HG03565 (cell line): ENCODE measurements at regions not wholly inside any gene's neighbourhood (a gene's known extent, or its start where the extent isn't known, plus 50 kb on each side); places are given as distances from the start of the nearest gene placed in this dataset.
"Not testable (repeated sequence)": the region's sequence is repeated elsewhere in the genome, so short reads cannot be mapped to it uniquely, and the experiment has no call there.

Source experiments
- ATAC-seq: cut with Tn5 transposase; IDR thresholded peaks from one replicate; pipeline ENCODE4 v1.9.1; 2021; ENCODE audit warnings: mild to moderate bottlenecking, moderate library complexity; ENCODE audit not compliant: unreplicated experiment

DNA sequence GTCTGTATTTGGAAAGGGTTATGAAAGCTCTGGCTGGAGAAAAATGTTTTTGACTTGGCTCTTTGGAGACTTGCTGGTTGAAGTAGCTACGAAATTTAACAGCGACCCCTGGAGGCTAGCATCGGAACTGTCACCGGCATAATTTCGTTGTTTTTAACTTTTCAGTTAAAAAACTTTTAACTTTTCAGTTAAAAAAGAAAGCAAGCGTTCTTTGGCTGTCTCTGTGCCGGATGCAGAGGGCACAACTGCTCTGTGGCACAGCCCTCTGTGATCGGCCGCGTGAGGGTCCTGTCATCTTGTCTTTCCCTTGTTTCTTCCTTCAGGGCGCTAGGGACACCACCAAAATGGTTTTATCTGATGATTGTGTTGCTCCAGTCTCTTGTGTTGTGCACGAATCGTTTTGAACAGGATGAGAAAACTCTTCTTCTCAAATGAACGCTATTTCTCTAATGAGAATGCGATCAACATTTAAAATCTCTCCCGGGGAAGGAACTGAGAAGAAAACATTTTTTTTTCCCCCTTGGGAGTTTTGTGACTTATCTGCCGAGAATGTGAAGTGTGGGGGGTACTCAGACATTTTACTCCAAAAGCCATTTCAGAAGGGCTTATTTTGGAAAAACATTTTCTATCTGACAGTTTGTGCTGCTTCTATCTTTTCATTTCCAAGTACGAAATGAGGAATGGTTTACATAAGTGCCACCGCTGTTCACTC lies 57.1 kb downstream of the ADCYAP1 start:
- ATAC-seq: no peak

GRCh38 chr18:963276-963675 lies 58.6 kb downstream of the ADCYAP1 start:
- ATAC-seq: no peak

DNA sequence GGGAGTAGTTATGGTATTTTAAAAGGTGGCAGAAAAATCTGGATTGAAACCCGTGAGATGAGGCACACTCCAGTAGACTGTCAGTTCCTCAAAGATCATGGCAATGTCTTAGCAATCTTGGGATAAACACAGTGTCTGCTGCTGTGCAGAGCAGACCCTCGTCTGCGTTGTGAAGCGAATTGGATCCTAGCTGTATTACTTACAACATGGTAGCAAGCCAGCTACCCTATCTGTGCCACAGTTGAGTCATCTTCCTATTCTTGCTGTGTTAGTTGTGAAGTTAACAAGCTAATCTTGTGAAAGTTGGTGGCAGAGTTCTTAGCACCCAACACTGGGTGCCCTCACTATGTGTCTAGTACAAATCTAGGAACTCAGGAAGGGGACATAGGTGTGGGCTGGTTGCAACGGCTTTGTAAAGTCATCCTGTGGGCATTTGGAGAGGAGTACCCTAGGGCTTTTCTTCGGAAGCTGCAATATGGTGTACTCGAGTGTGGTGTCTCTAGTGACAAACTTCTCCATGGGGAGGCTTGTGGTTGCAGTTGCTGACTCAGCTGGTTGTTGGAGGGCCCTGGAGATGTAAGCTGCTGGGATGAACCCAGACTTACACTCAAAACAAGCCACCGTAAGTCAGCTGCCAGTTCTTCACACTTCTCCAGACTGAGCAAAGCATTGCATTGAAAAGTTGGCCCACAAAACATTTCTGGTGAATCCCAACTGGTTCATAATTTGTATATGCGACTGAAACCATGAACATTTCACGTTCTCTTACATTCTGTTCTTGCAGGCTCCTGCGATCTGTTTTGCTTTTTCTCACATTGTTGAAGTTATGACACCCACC lies 61.5 kb downstream of the ADCYAP1 start:
- ATAC-seq: no peak

DNA sequence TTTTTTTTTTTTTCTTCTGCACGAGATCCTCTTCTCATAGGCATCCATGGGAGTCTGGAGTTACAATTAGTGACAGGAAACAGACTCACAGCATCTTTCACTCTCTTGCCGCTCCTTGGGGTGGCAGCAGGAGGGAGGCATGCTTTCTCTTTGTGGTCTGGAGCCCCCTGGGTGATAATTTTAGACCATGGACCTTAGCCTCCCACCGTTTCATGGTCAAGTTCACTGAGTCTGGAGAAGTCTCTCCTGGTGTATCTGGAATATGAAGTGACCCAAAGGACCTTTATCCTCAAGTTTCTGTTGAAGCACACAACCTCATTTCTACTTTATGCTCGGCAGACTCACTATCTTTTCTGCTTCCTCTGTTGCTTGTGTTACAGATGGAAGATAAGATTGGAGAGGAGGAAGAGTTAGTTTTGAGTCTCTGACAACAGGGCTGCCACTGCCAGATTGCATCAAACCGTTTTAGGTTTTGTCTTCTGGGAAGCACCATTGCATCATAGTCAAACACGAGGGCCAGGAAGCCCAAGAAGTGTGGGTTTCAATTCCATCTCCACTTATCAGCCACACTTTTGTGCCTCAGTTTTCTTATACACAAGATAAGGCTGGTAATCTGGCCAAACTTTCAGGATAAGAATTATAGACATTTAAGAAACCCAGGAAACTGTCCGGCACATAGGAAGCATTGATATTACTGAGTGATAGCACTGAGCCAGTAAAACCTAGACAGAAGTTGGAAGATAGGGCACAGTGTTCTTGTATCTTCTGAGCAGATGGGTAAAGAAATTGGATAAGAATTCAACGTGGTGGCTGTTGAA lies 62.3 kb downstream of the ADCYAP1 start:
- no peak for ATAC-seq

DNA sequence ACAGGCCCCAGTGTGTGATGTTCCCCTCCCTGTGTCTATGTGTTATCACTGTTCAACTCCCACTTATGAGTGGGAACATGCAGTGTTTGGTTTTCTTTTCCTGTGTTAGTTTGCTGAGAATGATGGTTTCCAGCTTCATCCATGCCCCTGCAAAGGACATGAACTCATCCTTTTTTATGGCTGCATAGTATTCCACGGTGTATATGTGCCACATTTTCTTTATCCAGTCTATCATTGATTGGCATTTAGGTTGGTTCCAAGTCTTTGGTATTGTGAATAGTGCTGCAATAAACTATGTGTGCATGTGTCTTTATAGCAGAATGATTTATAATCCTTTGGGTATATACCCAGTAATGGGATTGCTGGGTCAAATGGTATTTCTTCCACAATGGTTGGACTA lies 64.2 kb downstream of the ADCYAP1 start:
- ATAC-seq: not testable (repeated sequence)

- ATAC-seq: not testable (repeated sequence)
Measured at GRCh38 chr18:969311-969710, 64.6 kb downstream of the ADCYAP1 start.

- ATAC-seq: not testable (repeated sequence)
Measured at GRCh38 chr18:974606-975005, 69.9 kb downstream of the ADCYAP1 start.

GRCh38 chr18:976393-977128 lies 71.9 kb downstream of the ADCYAP1 start:
- not testable (repeated sequence) for ATAC-seq

- ATAC-seq: not testable (repeated sequence)
Measured at GRCh38 chr18:977327-977726, 72.7 kb downstream of the ADCYAP1 start.

GRCh38 chr18:977732-978131 lies 73.1 kb downstream of the ADCYAP1 start:
- not testable (repeated sequence) for ATAC-seq

DNA sequence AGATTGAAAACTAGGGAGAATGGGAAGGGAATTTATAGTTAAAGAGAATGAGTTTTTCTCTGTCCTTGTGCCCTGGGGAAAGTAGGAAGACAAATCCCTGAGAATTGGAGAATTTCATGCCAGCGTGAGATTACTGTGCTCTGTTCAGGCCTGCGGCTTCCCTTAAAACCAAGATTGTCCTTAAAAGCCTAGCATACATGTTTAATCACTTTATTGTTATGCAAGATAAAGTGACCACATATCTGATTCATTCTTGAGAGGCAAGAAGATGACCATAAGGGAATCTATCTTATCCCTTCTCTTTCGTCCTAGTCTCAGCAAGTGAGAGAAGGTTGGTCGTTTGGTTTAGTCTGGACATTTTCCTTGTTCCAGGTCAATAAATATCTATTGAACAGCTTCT lies 75.9 kb downstream of the ADCYAP1 start:
- ATAC-seq: no peak

- no peak for ATAC-seq
Measured at GRCh38 chr18:984004-984403, 79.3 kb downstream of the ADCYAP1 start.

GRCh38 chr18:985212-985661 lies 80.6 kb downstream of the ADCYAP1 start:
- no peak for ATAC-seq

- no peak for ATAC-seq
Measured at GRCh38 chr18:986051-986450, 81.4 kb downstream of the ADCYAP1 start.

DNA sequence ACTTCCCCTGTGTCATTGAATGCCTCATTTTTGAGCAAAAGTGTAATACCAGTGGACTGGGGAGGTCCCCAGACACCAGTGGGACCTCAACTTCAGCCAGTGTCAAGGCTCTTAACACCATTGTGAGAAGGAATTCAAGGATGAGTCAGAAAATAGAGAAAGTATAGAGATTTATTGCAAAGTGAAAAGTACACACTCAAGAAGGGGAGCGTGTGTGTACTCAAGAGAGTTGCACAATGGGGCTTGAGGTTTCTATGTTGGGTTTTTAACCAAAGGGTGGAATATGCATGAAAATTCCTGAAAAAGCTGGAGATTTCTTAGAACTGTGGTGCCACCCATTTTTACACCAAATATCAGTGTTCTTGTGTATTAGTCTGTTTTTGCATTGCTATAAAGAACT lies 81.9 kb downstream of the ADCYAP1 start:
- ATAC-seq: no peak

- no peak for ATAC-seq
Measured at GRCh38 chr18:987325-988186, 82.9 kb downstream of the ADCYAP1 start.

DNA sequence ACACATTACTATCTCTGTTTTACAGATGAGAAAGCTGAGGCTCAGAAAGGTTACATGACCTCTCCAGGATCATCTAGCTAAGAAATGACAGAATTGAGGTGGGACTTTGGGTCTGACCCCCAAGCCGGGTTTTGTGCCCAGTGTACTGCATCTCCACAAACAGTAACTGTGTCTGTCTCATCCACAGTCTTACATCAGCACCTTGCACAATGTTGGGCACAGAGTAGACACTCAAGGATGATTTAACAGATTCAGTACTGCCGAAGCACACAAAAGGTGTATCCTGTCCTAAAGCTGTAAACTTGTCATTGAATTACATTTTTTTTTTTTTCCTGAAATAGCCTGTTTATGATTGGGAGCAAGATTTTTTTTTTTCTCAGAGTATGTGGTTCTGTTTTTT lies 84.8 kb downstream of the ADCYAP1 start:
- no peak for ATAC-seq

- no peak for ATAC-seq
Measured at GRCh38 chr18:990197-990596, 85.5 kb downstream of the ADCYAP1 start.

DNA sequence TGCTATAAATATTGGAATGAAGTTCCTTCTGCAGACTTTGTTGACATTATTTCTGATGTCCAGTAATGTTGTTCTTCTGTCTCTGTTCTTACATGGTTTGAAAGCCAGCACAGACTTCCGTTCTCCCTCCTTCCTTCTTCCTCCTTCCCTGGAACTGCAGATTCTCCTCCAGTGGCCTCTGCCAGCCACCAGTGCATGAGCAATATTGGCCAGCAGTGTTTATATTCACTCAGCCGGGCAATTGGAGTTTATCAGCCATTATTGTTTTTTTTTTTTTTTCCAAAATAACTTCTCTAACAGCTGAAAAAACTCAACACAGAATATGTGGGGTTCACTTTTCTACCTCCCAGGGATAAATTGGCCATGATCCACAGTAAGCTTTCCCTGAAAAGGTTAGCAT lies 86.8 kb downstream of the ADCYAP1 start:
- ATAC-seq: no peak

DNA sequence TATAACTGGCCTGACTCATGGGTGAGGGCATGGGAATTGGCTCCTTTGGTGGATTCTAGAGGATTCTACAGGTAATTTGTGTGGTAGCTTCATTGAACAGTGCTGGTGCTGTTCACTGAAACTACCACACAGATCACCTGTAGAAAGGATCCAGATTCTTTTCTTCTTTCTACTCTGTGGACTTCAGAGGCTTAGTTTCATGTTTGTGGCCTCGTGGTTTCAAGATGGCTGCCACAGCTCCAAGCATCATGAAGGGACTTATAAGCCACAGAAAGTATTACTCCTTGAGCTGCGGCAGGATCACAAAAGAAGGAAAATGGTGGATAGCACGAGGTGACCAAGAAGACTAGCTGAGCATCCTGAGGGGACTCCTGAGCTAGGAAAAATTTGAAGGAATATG lies 88.9 kb downstream of the ADCYAP1 start:
- ATAC-seq: no peak
